Skin of body (tissue), 1 donor: ENCODE measurements at regions not wholly inside any gene's neighbourhood (a gene's known extent, or its start where the extent isn't known, plus 50 kb on each side); places are given as distances from the start of the nearest gene placed in this dataset.
A peak's percentile ranks its signal among the peaks of the same experiment; 100 is the strongest.

Source experiments
- DNase-seq: peaks from one replicate; lab custom pipeline; 2025; lab: John Stamatoyannopoulos, UW

- peak; percentile 45 for DNase-seq
Observed at GRCh38 chr3:459311-459670, 262.7 kb downstream of the CHL1 start.

- DNase-seq = no peak
Observed at GRCh38 chr3:461006-461405, 264.4 kb downstream of the CHL1 start.

GRCh38 chr3:462851-463250 is 266.3 kb downstream of the CHL1 start:
- peak; percentile 28 for DNase-seq

- DNase-seq = peak; percentile 21
Observed at GRCh38 chr3:463252-464192, 267.0 kb downstream of the CHL1 start.

- DNase-seq = no peak
Observed at GRCh38 chr3:464255-464654, 267.7 kb downstream of the CHL1 start.

GRCh38 chr3:468172-468571 is 271.6 kb downstream of the CHL1 start:
- no peak for DNase-seq

- no peak for DNase-seq
Observed at GRCh38 chr3:473033-473800, 276.7 kb downstream of the CHL1 start.

GRCh38 chr3:474828-475227 is 278.3 kb downstream of the CHL1 start:
- no peak for DNase-seq

- no peak for DNase-seq
Observed at GRCh38 chr3:480070-480469, 283.5 kb downstream of the CHL1 start.

- no peak for DNase-seq
Observed at GRCh38 chr3:481111-481510, 284.5 kb downstream of the CHL1 start.

- no peak for DNase-seq
Observed at GRCh38 chr3:481680-482079, 285.1 kb downstream of the CHL1 start.

GRCh38 chr3:482479-482878 is 285.9 kb downstream of the CHL1 start:
- no peak for DNase-seq

- DNase-seq = no peak
Observed at GRCh38 chr3:484341-484740, 287.8 kb downstream of the CHL1 start.

GRCh38 chr3:487614-488013 is 291.1 kb downstream of the CHL1 start:
- no peak for DNase-seq

GRCh38 chr3:492586-493316 is 296.2 kb downstream of the CHL1 start:
- DNase-seq = no peak

- DNase-seq = no peak
Observed at GRCh38 chr3:494190-494589, 297.6 kb downstream of the CHL1 start.

GRCh38 chr3:498487-498886 is 301.9 kb downstream of the CHL1 start:
- DNase-seq = no peak

GRCh38 chr3:499001-499761 is 302.6 kb downstream of the CHL1 start:
- no peak for DNase-seq

- no peak for DNase-seq
Observed at GRCh38 chr3:502486-502885, 305.9 kb downstream of the CHL1 start.

GRCh38 chr3:513301-513700 is 316.7 kb downstream of the CHL1 start:
- no peak for DNase-seq

GRCh38 chr3:514192-514591 is 317.6 kb downstream of the CHL1 start:
- no peak for DNase-seq
